ENCODE measurements at regions not wholly inside any gene's neighbourhood (a gene's known extent, or its start where the extent isn't known, plus 50 kb on each side); places are given as distances from the start of the nearest gene placed in this dataset.

DNA sequence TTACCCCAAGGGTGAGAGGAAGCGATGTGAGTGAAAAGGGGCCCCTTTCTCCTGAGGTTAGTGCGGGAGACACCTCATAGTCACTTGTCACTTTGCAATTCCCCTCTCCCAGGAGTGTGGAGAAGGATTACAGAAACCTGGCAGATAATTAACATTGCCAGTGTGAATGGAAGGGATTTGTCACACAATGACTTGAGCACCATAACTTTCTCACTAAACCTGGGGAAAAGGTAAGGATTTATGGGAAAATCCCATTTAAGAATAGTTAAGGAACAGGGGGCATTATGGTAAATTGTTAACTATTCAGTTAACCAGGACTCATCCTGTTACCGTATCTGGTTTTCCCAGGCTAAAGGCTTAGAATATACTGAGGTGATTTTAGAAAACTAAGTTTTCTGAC is 219.5 kb upstream of the JAG1 start:
- no peak for DNase-seq (ENCODE audit: low read depth)
- TF ChIP-seq, protein P1, sequence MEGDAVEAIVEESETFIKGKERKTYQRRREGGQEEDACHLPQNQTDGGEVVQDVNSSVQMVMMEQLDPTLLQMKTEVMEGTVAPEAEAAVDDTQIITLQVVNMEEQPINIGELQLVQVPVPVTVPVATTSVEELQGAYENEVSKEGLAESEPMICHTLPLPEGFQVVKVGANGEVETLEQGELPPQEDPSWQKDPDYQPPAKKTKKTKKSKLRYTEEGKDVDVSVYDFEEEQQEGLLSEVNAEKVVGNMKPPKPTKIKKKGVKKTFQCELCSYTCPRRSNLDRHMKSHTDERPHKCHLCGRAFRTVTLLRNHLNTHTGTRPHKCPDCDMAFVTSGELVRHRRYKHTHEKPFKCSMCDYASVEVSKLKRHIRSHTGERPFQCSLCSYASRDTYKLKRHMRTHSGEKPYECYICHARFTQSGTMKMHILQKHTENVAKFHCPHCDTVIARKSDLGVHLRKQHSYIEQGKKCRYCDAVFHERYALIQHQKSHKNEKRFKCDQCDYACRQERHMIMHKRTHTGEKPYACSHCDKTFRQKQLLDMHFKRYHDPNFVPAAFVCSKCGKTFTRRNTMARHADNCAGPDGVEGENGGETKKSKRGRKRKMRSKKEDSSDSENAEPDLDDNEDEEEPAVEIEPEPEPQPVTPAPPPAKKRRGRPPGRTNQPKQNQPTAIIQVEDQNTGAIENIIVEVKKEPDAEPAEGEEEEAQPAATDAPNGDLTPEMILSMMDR (IDR thresholded peaks at IDR 0.05; ENCODE audit: low read length, missing control alignments), result no peak
- no peak overlapping the region for H3K4me3 ChIP-seq (replicated peaks; ENCODE audit: low read depth, low read length)

DNA sequence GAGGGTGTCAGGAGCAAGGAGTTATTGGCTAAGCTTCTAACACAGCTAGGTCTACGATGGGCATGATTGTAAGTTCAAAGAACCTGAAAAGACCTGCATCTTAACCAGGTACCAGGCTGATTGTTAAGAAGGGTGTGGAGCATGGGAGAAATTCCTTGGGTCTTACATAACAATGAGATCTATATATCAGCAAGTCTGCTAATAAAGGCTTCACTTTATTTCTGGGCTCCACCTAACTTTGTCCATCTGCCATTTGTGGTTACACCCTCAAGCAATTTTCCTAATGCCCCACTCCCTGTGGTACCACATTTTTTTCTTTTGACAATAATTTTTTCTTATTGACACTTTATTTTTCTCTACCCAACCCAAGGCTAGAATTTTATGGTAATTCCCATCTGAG is 223.5 kb upstream of the JAG1 start:
- H3K4me3 ChIP-seq (replicated peaks; ENCODE audit: low read depth, low read length), result no peak overlapping the region
- DNase-seq (ENCODE audit: low read depth), result no peak
- TF ChIP-seq, protein P1 (IDR thresholded peaks at IDR 0.05; ENCODE audit: low read length, missing control alignments), result no peak

DNA sequence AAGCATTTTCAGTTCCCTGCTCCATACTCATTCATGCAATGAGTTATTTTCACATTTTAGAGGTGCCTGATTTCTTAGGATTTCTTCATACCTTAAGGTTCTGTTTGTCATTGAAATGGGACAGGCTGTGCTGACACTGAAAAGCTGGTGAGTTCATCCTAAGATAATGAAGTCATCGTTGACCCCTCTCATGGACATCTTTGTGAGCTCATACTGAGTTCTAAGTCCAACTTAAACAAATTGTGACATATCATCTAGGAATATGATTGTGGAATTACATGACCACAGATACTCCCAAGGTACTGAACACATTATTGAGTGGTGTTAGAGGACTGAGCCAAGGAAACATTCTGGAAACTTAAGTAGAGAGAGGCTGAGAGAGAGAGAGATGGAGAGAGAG is 224.8 kb upstream of the JAG1 start:
- TF ChIP-seq, protein P1 (IDR thresholded peaks at IDR 0.05; ENCODE audit: low read length, missing control alignments), result no peak
- H3K4me3 ChIP-seq (replicated peaks; ENCODE audit: low read depth, low read length), result no peak overlapping the region
- peak; percentile 45 for DNase-seq (ENCODE audit: low read depth)

DNA sequence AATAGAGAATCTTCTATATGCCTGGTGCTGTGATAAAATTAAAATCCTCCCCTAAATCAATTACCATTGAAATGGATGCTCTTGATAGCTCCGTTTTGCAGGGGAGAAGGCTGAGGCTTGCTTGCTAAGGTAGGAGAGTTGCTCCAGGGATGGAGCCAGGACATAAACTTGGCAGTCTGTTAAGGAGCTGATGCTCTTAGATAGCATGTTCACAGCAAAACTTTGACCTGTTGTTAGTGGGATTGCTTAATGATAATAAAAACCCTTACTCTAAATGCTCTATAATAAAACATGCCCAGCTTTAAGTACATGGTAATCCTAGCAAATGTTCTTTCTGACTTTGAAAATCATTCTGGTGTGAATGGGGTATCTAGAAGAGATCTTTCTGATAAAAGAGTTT is 228.4 kb upstream of the JAG1 start:
- TF ChIP-seq, protein P1 (IDR thresholded peaks at IDR 0.05; ENCODE audit: low read length, missing control alignments), result no peak
- DNase-seq (ENCODE audit: low read depth), result no peak

DNA sequence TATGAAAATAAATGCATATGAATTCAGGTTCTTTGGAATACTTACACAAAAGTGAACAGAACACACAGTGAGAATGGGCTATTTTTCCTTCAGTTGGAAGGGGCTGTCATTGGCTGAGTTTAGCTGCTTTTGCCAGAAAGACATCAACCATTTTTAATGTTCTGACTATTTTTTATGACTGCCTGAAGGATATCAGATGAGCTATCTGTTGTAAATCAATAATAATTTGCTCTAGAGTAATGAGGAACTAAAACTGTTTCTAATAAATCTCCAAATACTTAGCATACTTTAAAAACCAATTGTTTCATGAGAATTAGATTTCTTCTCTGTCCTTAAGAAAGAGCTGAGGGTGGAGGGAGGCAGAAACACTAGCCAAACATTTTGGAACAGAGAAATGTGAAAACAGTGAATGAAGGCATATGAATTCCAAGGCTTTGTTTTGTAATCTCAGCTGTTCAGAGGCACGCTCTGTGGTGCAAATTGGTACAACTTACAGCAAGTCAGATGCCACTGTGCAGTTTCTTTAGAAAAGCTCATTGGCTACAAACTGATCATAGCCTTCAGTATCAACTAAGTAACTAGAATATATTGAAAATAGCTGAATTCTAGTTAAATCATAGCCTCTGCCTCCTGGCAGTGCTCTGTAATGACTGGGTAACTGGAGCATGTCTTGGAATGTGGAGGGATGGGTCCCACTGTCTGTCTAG is 228.9 kb upstream of the JAG1 start:
- no peak overlapping the region for H3K4me3 ChIP-seq (replicated peaks; ENCODE audit: low read depth, low read length)
- TF ChIP-seq, protein P1 (IDR thresholded peaks at IDR 0.05; ENCODE audit: low read length, missing control alignments), result no peak
- peak; percentile 51 for DNase-seq (ENCODE audit: low read depth)

More for the DNA sequence above, 228.4 kb upstream of the JAG1 start:
- no peak overlapping the region for H3K4me3 ChIP-seq (replicated peaks; ENCODE audit: low read depth, low read length)

DNA sequence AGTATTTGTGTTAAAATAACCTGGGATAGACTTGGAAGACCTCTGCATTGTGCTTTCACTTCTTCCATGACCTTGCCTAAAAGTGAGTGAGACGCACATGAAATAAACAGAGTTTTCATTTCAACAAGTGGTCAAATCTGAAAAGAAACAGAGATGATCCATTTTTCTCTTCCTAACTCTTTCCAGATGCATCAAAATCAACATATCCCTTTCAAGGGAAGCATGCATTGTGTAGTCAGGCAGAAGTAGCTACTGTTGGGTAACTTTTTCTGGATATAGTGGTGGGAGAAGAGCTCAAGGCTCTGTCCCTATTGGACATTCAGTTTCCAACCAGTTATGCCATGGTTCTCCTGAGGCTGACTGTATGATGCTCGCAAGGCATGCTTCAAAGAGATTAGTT is 233.0 kb upstream of the JAG1 start:
- no peak overlapping the region for H3K4me3 ChIP-seq (replicated peaks; ENCODE audit: low read depth, low read length)
- TF ChIP-seq, protein P1 (IDR thresholded peaks at IDR 0.05; ENCODE audit: low read length, missing control alignments), result no peak
- DNase-seq (ENCODE audit: low read depth), result no peak

DNA sequence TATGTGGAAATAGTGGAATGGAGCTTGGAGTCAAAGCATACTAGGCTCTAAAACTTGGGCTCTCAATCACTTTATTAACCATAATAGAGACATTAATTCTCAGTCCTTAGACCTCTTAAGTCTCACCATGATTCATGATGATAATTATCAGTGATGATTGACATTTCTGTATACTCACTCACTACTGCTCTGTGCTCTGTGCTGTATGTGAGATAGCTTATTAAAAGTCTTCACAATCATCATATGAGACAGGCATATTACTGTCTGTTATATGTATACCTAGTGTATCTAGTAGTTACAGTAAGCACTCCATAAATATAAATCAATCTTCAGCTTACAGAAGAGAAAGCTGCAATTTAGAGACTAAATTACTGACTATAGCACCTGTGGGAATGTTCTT is 236.0 kb upstream of the JAG1 start:
- H3K4me3 ChIP-seq (replicated peaks; ENCODE audit: low read depth, low read length), result no peak overlapping the region
- no peak for DNase-seq (ENCODE audit: low read depth)

More for the DNA sequence above, 236.0 kb upstream of the JAG1 start:
- TF ChIP-seq, protein P1 (IDR thresholded peaks at IDR 0.05; ENCODE audit: low read length, missing control alignments), result no peak

Data from fibroblast of pulmonary artery (primary cell).